HG03280 (cell line): ENCODE measurements at regions not wholly inside any gene's neighbourhood (a gene's known extent, or its start where the extent isn't known, plus 50 kb on each side); places are given as distances from the start of the nearest gene placed in this dataset.

Source experiments
- ATAC-seq: cut with Tn5 transposase; IDR thresholded peaks from one replicate; pipeline ENCODE4 v1.9.1; 2021; ENCODE audit warnings: mild to moderate bottlenecking, moderate library complexity; ENCODE audit not compliant: unreplicated experiment

GRCh38 chr20:17012546-17013226 lies 214.2 kb upstream of the PCSK2 start:
- no peak for ATAC-seq

- ATAC-seq: no peak
Observed at GRCh38 chr20:17014217-17014616, 212.6 kb upstream of the PCSK2 start.

GRCh38 chr20:17014756-17015366 lies 212.0 kb upstream of the PCSK2 start:
- ATAC-seq: no peak

GRCh38 chr20:17017232-17017631 lies 209.6 kb upstream of the PCSK2 start:
- ATAC-seq: no peak

GRCh38 chr20:17021481-17021880 lies 205.4 kb upstream of the PCSK2 start:
- no peak for ATAC-seq

GRCh38 chr20:17023036-17023435 lies 203.8 kb upstream of the PCSK2 start:
- ATAC-seq: no peak

- no peak for ATAC-seq
Observed at GRCh38 chr20:17023806-17024205, 203.0 kb upstream of the PCSK2 start.

GRCh38 chr20:17024513-17025119 lies 202.2 kb upstream of the PCSK2 start:
- no peak for ATAC-seq

GRCh38 chr20:17026346-17026745 lies 200.5 kb upstream of the PCSK2 start:
- no peak for ATAC-seq

GRCh38 chr20:17029698-17030097 lies 197.1 kb upstream of the PCSK2 start:
- no peak for ATAC-seq

- no peak for ATAC-seq
Observed at GRCh38 chr20:17036541-17036940, 190.3 kb upstream of the PCSK2 start.

GRCh38 chr20:17042122-17042521 lies 184.7 kb upstream of the PCSK2 start:
- ATAC-seq: no peak

- no peak for ATAC-seq
Observed at GRCh38 chr20:17043323-17043722, 183.5 kb upstream of the PCSK2 start.

GRCh38 chr20:17044891-17045290 lies 181.9 kb upstream of the PCSK2 start:
- no peak for ATAC-seq

GRCh38 chr20:17059465-17059864 lies 167.4 kb upstream of the PCSK2 start:
- ATAC-seq: no peak

GRCh38 chr20:17061715-17062114 lies 165.1 kb upstream of the PCSK2 start:
- ATAC-seq: no peak

GRCh38 chr20:17062712-17063111 lies 164.1 kb upstream of the PCSK2 start:
- no peak for ATAC-seq

GRCh38 chr20:17066902-17067301 lies 159.9 kb upstream of the PCSK2 start:
- ATAC-seq: no peak

GRCh38 chr20:17068084-17068711 lies 158.6 kb upstream of the PCSK2 start:
- no peak for ATAC-seq

GRCh38 chr20:17077030-17077429 lies 149.8 kb upstream of the PCSK2 start:
- no peak for ATAC-seq

- no peak for ATAC-seq
Observed at GRCh38 chr20:17083738-17084137, 143.1 kb upstream of the PCSK2 start.

- no peak for ATAC-seq
Observed at GRCh38 chr20:17084909-17085308, 141.9 kb upstream of the PCSK2 start.
